Glutamatergic neuron (in vitro differentiated cells): ENCODE measurements at regions not wholly inside any gene's neighbourhood (a gene's known extent, or its start where the extent isn't known, plus 50 kb on each side); places are given as distances from the start of the nearest gene placed in this dataset.

Experiments
- DNase-seq: peaks from one replicate; pipeline ENCODE4 v3.0.0; 2022
- H3K27ac Mint-ChIP-seq: one replicate; pipeline ENCODE4 v1.8.0; 2020; ENCODE audit warnings: mild to moderate bottlenecking, mixed read lengths, inconsistent platforms; ENCODE audit not compliant: unreplicated experiment
- H3K27me3 Mint-ChIP-seq: one replicate; pipeline ENCODE4 v1.8.0; 2020; ENCODE audit warnings: mild to moderate bottlenecking, moderate library complexity, mixed read lengths, inconsistent platforms; ENCODE audit not compliant: unreplicated experiment
- H3K36me3 Mint-ChIP-seq: one replicate; pipeline ENCODE4 v1.8.0; 2020; ENCODE audit warnings: mild to moderate bottlenecking, mixed read lengths, inconsistent platforms; ENCODE audit not compliant: unreplicated experiment
- H3K4me1 Mint-ChIP-seq: one replicate; pipeline ENCODE4 v1.8.0; 2020; ENCODE audit warnings: mild to moderate bottlenecking, low read depth, mixed read lengths, inconsistent platforms; ENCODE audit not compliant: unreplicated experiment
- H3K4me3 Mint-ChIP-seq: one replicate; pipeline ENCODE4 v1.8.0; 2020; ENCODE audit warnings: mild to moderate bottlenecking, mixed read lengths, inconsistent platforms; ENCODE audit not compliant: unreplicated experiment
- H3K9me3 Mint-ChIP-seq: one replicate; pipeline ENCODE4 v1.8.0; 2020; ENCODE audit warnings: mild to moderate bottlenecking, moderate library complexity, mixed read lengths, inconsistent platforms; ENCODE audit not compliant: unreplicated experiment
- CTCF ChIP-seq: fragments of 200-600 bp; sonication (generic); IDR thresholded peaks from one replicate; pipeline ENCODE4 v1.5.0; 2021; ENCODE audit not compliant: partially characterized antibody, unreplicated experiment

GRCh38 chr10:36817898-36818297 is 307.5 kb upstream of the ANKRD30A start:
- no peak for TF ChIP-seq CTCF
- no peak overlapping the region for H3K4me3 Mint-ChIP-seq
- H3K9me3 Mint-ChIP-seq = peaks cover 3% of the 10 kb centered on the region
- no peaks in the 10 kb centered on the region for H3K36me3 Mint-ChIP-seq
- no peak for DNase-seq
- no peak overlapping the region for H3K27ac Mint-ChIP-seq
- H3K27me3 Mint-ChIP-seq = no peaks in the 10 kb centered on the region
- no peaks in the 10 kb centered on the region for H3K4me1 Mint-ChIP-seq

- Mint-ChIP-seq H3K27me3 (no peaks in the 10 kb centered on the region), H3K36me3 (no peaks in the 10 kb centered on the region), H3K4me3 (no peak overlapping the region), H3K27ac (no peak overlapping the region), H3K9me3 (no peaks in the 10 kb centered on the region), H3K4me1 (no peaks in the 10 kb centered on the region)
- no peak for TF ChIP-seq CTCF
- DNase-seq = no peak
Observed at GRCh38 chr10:36808625-36809362, 316.6 kb upstream of the ANKRD30A start.

- Mint-ChIP-seq H3K27me3 (no peaks in the 10 kb centered on the region), H3K4me3 (no peak overlapping the region), H3K4me1 (no peaks in the 10 kb centered on the region), H3K9me3 (no peaks in the 10 kb centered on the region), H3K27ac (no peak overlapping the region), H3K36me3 (no peaks in the 10 kb centered on the region)
- DNase-seq = no peak
- TF ChIP-seq CTCF = no peak
Observed at GRCh38 chr10:36803229-36803628, 322.2 kb upstream of the ANKRD30A start.

- TF ChIP-seq CTCF = no peak
- no peak for DNase-seq
- Mint-ChIP-seq H3K27ac (no peak overlapping the region), H3K4me3 (no peak overlapping the region), H3K27me3 (no peaks in the 10 kb centered on the region), H3K36me3 (no peaks in the 10 kb centered on the region), H3K4me1 (no peaks in the 10 kb centered on the region), H3K9me3 (no peaks in the 10 kb centered on the region)
Observed at GRCh38 chr10:36802490-36803153, 322.8 kb upstream of the ANKRD30A start.

GRCh38 chr10:36801660-36802059 is 323.7 kb upstream of the ANKRD30A start:
- Mint-ChIP-seq H3K27me3 (no peaks in the 10 kb centered on the region), H3K36me3 (no peaks in the 10 kb centered on the region), H3K27ac (no peak overlapping the region), H3K9me3 (no peaks in the 10 kb centered on the region), H3K4me1 (no peaks in the 10 kb centered on the region), H3K4me3 (no peak overlapping the region)
- no peak for TF ChIP-seq CTCF
- no peak for DNase-seq
